ENCODE measurements at regions not wholly inside any gene's neighbourhood (a gene's known extent, or its start where the extent isn't known, plus 50 kb on each side); places are given as distances from the start of the nearest gene placed in this dataset.
"Not testable (repeated sequence)": the region's sequence is repeated elsewhere in the genome, so short reads cannot be mapped to it uniquely, and the experiment has no call there.

DNA sequence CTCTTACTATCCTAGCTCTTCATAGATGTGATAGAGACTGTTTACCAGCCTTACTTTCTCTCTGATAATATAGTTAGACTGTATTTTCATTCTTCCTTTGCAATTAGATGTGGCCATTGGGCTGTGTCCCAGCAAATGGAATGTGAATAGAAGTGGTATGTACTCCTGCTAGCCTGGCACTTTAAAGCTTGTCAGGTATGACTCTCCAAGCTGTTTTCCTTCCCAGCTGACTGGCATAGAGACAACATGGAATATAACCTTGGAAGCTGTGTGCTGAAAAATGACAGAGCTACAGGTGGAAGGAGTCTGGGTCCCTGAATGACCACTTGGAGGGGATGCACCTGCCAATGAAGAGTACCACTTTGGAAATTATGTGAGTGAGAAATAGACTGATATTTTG, 116.2 kb downstream of the DIRAS2 start:
- Mint-ChIP-seq H3K9me3 (no peaks in the 10 kb centered on the region), H3K36me3 (ENCODE audit: low read depth) (no peaks in the 10 kb centered on the region), H3K4me3 (no peak overlapping the region), H3K27ac (no peak overlapping the region), H3K4me1 (no peaks in the 10 kb centered on the region), H3K27me3 (peaks cover 30% of the 10 kb centered on the region)
- no peak for DNase-seq
- CTCF ChIA-PET = interaction anchor here (0.6 kb wide), 1 partner anchor 260 kb away, joined by 3 read pairs; no protein-coding TSS in a partner anchor
- POLR2A ChIA-PET = no interaction called here

DNA sequence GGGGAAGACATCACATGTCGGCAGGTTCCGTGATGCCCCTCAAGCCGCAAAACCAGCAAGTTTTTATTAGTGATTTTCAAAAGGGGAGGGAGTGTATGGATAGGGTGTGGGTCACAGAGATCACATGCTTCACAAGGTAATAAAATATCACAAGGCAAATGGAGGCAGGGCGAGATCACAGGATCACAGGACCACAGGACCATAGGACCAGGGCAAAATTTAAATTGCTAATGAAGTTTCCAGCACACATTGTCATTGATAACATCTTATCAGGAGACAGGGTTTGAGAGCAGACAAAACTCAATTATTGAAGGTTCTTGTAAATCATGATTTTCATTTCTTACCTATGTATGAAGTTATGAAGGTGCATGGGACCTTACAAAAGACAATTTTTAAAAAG, 106.5 kb downstream of the DIRAS2 start:
- POLR2A ChIA-PET; CTCF ChIA-PET; H3K4me1 Mint-ChIP-seq; DNase-seq; H3K4me3 Mint-ChIP-seq; H3K36me3 Mint-ChIP-seq (ENCODE audit: low read depth); H3K9me3 Mint-ChIP-seq; H3K27ac Mint-ChIP-seq: not testable (repeated sequence)
- H3K27me3 Mint-ChIP-seq = peaks cover 39% of the 10 kb centered on the region

DNA sequence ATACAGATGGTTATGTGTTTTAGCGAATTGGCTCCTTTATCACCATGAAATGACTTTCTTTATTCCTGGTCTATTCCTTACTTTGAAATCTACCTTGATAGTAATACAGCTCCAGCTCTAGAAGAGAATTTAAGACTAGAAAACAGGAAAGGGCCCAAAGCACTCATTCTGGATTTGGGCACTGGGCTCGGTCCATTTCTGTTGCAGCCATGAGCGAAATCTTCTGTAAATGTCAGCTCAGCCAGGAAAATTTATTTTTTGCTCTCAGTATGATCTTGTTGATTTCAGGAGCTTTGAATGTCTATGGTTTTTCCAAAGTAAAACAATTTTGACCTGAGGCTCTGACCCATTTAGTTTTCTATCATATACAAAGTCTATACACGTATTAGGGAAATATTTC, 104.1 kb downstream of the DIRAS2 start:
- Mint-ChIP-seq H3K4me3 (no peak overlapping the region), H3K27me3 (peaks cover 35% of the 10 kb centered on the region), H3K27ac (no peak overlapping the region), H3K4me1 (no peaks in the 10 kb centered on the region), H3K9me3 (no peaks in the 10 kb centered on the region), H3K36me3 (ENCODE audit: low read depth) (no peaks in the 10 kb centered on the region)
- CTCF ChIA-PET = interaction anchor here (0.7 kb wide), 1 partner anchor 15 kb away, joined by 3 read pairs; no protein-coding TSS in a partner anchor
- POLR2A ChIA-PET = no interaction called here
- no peak for DNase-seq

DNA sequence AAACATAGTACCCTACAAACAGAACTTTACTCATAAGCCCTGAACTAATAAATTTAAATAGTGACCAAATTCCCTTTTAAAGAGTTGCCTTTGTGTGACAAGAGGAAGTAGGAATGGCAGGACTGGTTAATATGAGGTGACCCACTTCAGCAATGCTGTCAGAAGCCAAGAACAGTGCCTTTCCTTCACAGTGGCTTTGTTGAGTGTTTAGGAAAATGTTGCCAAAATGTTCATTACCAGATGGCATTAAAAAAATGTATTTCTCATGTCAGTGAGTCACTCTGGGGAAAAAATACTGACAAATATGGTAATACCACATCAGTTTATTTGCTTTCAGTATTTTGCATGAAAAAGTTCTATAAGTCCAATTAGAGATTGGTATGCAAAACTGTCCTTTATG, 103.3 kb downstream of the DIRAS2 start:
- Mint-ChIP-seq H3K9me3 (no peaks in the 10 kb centered on the region), H3K27ac (no peak overlapping the region), H3K4me1 (no peaks in the 10 kb centered on the region), H3K4me3 (no peak overlapping the region), H3K36me3 (ENCODE audit: low read depth) (no peaks in the 10 kb centered on the region), H3K27me3 (peaks cover 32% of the 10 kb centered on the region)
- ChIA-PET POLR2A (no interaction called here), CTCF (interaction anchor here (0.7 kb wide), 1 partner anchor 15 kb away, joined by 3 read pairs; no protein-coding TSS in a partner anchor)
- DNase-seq = no peak

DNA sequence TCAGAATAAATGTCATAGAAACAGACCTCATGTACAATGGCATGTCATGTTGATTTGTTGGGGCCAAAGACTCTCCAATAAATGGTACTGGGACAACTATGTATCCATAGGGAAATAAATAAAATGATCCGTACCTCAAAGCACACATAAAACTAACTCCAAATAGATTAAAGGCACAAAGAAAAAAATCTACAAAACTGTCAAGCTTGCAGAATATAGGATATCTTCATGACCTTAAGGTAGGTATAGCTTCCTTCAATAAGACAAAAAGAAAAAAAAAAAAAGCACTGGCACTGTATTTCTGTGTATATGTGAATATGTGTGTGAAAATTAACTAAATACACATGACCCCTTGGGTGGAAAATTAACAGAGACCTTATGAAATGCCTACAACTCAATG, 101.9 kb downstream of the DIRAS2 start:
- H3K27ac Mint-ChIP-seq = no peak overlapping the region
- peaks cover 25% of the 10 kb centered on the region for H3K27me3 Mint-ChIP-seq
- H3K4me1 Mint-ChIP-seq = no peaks in the 10 kb centered on the region
- no peak overlapping the region for H3K4me3 Mint-ChIP-seq
- no peak for DNase-seq
- no peaks in the 10 kb centered on the region for H3K36me3 Mint-ChIP-seq (ENCODE audit: low read depth)
- no peaks in the 10 kb centered on the region for H3K9me3 Mint-ChIP-seq
- CTCF ChIA-PET = no interaction called here
- POLR2A ChIA-PET = no interaction called here

DNA sequence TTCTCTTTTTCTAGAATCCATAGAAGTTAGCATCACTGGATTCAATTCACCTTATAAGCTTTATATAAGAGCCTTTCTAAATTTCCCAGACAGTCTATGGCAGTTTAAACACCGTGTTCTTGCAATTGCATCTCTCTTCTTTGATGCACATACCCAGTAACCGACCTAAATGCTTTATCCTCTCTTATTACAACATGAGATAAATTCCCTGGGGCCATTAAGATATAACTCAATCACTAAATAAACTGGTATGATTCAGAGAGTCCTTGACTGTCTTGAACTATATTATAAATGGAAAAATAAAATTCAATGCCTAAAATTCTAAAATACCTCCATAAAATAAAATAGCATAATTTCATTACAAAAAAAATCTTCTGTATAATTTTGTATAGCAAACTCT, 98.1 kb downstream of the DIRAS2 start:
- Mint-ChIP-seq H3K9me3 (peaks cover 4% of the 10 kb centered on the region), H3K36me3 (ENCODE audit: low read depth) (no peaks in the 10 kb centered on the region), H3K27ac (no peak overlapping the region), H3K4me3 (no peak overlapping the region), H3K27me3 (peaks cover 7% of the 10 kb centered on the region), H3K4me1 (no peaks in the 10 kb centered on the region)
- CTCF ChIA-PET = no interaction called here
- POLR2A ChIA-PET = no interaction called here
- DNase-seq = no peak

DNA sequence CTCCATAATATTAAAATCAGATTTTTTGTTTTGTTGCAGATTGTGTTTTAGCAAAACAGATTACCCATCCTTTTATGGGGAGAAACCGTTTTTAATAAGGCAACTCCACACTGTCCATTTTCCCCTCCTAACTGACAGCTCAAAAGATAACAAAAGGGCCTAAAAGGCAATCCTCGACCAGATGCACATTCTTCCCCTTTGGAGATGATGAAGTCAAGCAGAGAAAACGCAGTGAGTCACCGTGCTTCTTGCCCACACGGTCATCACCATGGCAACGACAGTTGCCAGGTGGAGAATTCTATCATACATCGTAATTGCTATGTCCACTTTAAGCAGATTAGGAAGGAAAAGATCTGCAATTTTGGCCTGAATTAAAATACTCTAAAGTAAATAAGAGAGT, 96.4 kb downstream of the DIRAS2 start:
- H3K9me3 Mint-ChIP-seq = peaks cover 4% of the 10 kb centered on the region
- CTCF ChIA-PET = no interaction called here
- no peak overlapping the region for H3K27ac Mint-ChIP-seq
- no peaks in the 10 kb centered on the region for H3K36me3 Mint-ChIP-seq (ENCODE audit: low read depth)
- POLR2A ChIA-PET = no interaction called here
- peaks cover 10% of the 10 kb centered on the region for H3K27me3 Mint-ChIP-seq
- H3K4me1 Mint-ChIP-seq = no peaks in the 10 kb centered on the region
- H3K4me3 Mint-ChIP-seq = no peak overlapping the region
- no peak for DNase-seq

DNA sequence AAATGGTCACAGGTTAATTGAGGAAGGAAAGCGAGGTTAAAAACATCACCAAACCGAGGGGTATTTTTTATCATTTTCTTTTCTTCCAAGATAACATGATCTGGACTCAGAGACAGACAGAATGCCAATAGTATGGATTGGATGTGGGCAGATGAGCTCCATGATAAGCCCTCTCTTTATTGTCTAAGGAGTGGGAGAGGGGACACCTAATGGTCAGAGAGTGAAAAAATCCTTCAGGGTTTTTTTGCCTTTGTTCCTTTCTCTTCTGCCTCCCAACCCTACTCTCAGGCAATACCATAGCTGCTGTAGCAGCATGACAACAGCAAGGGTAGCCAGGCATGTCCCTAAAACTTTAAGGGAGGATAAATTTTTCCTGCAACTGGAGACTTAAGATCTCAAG, 94.7 kb downstream of the DIRAS2 start:
- CTCF ChIA-PET = no interaction called here
- Mint-ChIP-seq H3K27me3 (peaks cover 11% of the 10 kb centered on the region), H3K4me3 (no peak overlapping the region), H3K9me3 (peaks cover 4% of the 10 kb centered on the region), H3K36me3 (ENCODE audit: low read depth) (no peaks in the 10 kb centered on the region), H3K27ac (no peak overlapping the region), H3K4me1 (no peaks in the 10 kb centered on the region)
- DNase-seq = no peak
- POLR2A ChIA-PET = no interaction called here

DNA sequence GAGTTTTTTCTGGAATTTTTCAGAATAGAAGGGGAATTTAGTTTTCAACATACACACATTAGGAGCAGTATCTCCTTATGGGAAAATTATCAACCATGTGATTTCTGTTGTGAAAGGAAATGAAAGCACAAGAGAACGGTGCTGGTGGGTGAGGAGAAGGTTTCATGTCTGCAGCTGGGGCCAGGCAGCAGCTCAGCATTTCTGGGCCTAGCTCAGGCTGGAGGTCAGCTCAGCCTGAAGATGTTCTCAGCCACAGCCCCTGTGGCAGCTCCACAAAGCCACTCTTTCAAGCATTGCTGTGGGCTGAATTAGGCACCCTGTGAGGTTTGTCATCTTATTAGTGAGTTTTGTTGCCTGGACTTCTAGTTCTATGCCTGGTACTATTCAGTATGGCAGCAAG, 90.3 kb downstream of the DIRAS2 start:
- CTCF ChIA-PET = interaction anchor here (1.0 kb wide), 1 partner anchor 12 kb away, joined by 4 read pairs; no protein-coding TSS in a partner anchor
- POLR2A ChIA-PET = no interaction called here
- no peak overlapping the region for H3K27ac Mint-ChIP-seq
- peaks cover 8% of the 10 kb centered on the region for H3K27me3 Mint-ChIP-seq
- H3K36me3 Mint-ChIP-seq (ENCODE audit: low read depth) = no peaks in the 10 kb centered on the region
- peaks cover 4% of the 10 kb centered on the region for H3K9me3 Mint-ChIP-seq
- no peak overlapping the region for H3K4me3 Mint-ChIP-seq
- DNase-seq = no peak
- no peaks in the 10 kb centered on the region for H3K4me1 Mint-ChIP-seq

DNA sequence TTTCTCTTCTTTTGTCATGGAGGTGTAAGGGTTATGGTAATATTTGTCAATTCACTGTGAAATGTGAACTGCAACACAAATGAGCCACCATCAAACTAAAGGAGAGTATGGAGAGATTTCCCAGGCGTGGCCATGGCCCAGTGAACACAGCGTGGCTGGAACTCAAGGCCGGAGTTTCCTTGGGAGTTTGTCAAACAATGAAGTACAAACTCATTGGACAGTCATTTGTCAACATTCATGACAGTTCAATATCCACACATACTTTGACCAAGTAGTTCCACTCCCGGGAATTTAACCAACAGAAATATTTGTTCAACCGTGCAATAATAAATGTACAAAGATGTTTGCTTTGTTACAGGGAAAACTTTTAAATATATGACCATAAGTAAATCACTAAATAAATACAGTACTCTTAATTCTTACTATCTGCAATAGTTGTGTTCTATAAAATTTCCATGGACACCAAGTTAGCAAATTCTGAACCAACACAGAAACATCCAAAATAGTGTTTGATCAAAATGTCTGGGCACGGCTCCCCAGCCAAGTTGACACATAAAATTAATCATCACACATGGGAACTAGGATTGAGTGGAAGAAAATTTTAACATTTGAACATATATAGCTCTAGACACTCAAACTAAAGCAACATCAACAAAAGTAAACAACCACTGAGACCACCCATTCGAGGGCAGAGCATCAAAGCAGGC, 87.1 kb downstream of the DIRAS2 start:
- Mint-ChIP-seq H3K9me3 (no peaks in the 10 kb centered on the region), H3K27me3 (peaks cover 5% of the 10 kb centered on the region), H3K36me3 (ENCODE audit: low read depth) (no peaks in the 10 kb centered on the region), H3K4me3 (no peak overlapping the region), H3K27ac (no peak overlapping the region), H3K4me1 (no peaks in the 10 kb centered on the region)
- ChIA-PET CTCF (no interaction called here), POLR2A (no interaction called here)
- DNase-seq = no peak

DNA sequence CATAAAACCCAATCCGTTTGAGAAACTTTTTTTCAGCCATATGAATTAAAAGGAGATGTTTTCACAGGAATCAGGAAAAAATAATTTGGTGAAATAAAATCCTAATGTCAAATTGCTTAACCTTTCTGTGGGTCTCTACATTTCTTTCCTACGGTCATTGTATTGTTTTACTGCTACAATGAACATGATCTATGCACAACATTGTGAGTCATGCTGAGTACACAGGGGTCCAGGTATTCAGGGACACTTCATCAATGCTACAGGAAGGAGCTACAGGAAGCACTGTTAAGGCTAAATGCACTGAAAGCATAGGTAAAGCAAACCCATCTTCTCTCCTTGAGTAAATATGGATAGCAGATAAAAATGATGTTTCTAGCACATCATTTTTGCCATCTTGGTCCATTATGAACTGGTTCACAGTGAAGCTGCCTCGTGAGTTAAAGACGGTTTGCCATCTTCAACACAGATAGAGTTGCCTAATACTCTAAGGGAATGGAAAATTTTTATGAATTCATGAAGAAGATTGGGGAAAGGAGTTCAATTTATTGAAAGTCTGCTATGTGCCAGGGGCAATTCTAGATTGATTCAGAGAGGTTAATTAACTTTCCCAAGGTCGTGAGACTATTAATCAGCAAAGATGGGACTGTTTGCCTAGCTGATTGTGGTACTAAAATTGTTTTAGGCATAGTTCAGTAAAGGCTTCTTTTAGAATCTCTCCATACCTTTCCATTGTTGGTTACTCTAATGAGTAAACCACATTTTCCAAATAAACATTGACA, 85.5 kb downstream of the DIRAS2 start:
- CTCF ChIA-PET = no interaction called here
- DNase-seq = no peak
- Mint-ChIP-seq H3K9me3 (no peaks in the 10 kb centered on the region), H3K4me1 (no peaks in the 10 kb centered on the region), H3K27me3 (peaks cover 3% of the 10 kb centered on the region), H3K36me3 (ENCODE audit: low read depth) (no peaks in the 10 kb centered on the region), H3K27ac (no peak overlapping the region), H3K4me3 (no peak overlapping the region)
- POLR2A ChIA-PET = interaction anchor here (1.0 kb wide), 1 partner anchor 9 kb away, joined by 3 read pairs; no protein-coding TSS in a partner anchor

DNA sequence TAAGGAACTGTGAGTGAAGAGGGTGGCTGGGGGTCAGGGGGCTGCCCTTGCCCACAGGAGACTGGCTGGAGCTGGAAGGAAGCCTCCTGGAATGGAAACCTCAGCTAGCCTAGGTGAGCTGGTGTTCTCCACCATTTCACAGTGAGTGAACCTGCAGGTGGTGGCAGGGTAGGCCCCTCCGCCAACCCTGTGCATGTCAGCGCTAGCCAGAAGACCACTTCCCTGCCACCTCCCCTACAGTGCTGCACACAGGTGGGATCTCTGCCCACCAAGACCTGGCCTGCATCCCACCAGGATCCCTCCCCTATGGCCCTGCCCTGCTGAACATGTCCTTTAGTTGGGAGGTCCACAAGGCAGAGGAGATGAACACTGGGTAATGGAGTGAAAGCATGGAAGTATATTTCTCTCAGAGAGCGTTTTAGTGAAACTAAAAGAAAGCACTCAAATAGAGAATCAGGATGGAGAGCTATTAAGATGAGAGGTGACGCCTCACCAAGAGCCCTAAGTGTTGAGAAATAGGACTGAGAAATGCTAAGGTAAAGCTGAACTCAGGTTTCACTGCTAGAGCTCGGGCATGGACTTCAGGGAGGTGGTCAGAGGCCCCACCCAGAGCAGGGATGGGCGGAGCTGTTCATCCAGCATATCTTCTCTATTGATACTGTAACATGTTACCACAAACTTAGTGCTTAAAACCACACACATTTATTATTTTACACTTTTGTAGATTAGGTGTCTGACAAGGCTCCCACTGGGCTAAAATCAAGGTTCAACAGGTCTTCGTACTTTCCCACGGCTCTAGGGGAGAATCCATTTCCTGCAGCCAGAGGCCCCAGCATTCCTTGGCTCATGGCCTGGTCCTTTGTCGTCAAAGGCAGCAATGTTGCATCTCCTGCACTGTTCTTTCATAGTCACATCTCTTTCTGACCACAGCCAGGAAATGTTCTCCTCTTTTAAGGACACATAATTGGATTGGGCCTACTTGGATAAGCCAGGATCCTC, 83.2 kb downstream of the DIRAS2 start:
- peaks cover 3% of the 10 kb centered on the region for H3K27me3 Mint-ChIP-seq
- CTCF ChIA-PET = no interaction called here
- no peak for DNase-seq
- POLR2A ChIA-PET = no interaction called here
- no peaks in the 10 kb centered on the region for H3K36me3 Mint-ChIP-seq (ENCODE audit: low read depth)
- no peak overlapping the region for H3K4me3 Mint-ChIP-seq
- no peaks in the 10 kb centered on the region for H3K9me3 Mint-ChIP-seq
- no peak overlapping the region for H3K27ac Mint-ChIP-seq
- H3K4me1 Mint-ChIP-seq = no peaks in the 10 kb centered on the region

Data from activated CD4-positive, alpha-beta T cell treated with anti-CD3 and anti-CD28 coated beads, Interleukin-2, amount 10 ng/mL, durations not matched to agents 7 days and 5 days (primary cell).